Vagina (tissue), 2 donors: ENCODE measurements at regions not wholly inside any gene's neighbourhood (a gene's known extent, or its start where the extent isn't known, plus 50 kb on each side); places are given as distances from the start of the nearest gene placed in this dataset.

ENCODE experiments used
- CTCF ChIP-seq, 3 experiments: fragments of 450-650 bp in 2 of 3; fragments of 200-600 bp in 1 of 3; sonication (generic) in 1 of 3; IDR thresholded peaks; one replicate each; pipeline ENCODE4 v1.5.1; 2017 to 2019; ENCODE audit warnings: antibody characterized with exemption in 3 of 3, mild to moderate bottlenecking in 2 of 3, moderate library complexity in 2 of 3
- POLR2A ChIP-seq, 2 donors: fragments of 450-650 bp; IDR thresholded peaks; one replicate each; pipeline ENCODE4 v1.6.1; 2017; ENCODE audit warnings: antibody characterized with exemption in 2 of 2, mild to moderate bottlenecking in 2 of 2, moderate library complexity in 2 of 2
- POLR2AphosphoS5 ChIP-seq, 2 donors: sonication (generic); formaldehyde crosslinking; IDR thresholded peaks; one replicate each; pipeline ENCODE4 v1.9.0; 2017; ENCODE audit warnings: antibody characterized with exemption in 2 of 2, mild to moderate bottlenecking in 2 of 2, low read depth in 1 of 2; ENCODE audit not compliant: insufficient read depth in 1 of 2

- TF ChIP-seq POLR2A (IDR thresholded peaks at IDR 0.05) (no peak), CTCF (IDR thresholded peaks at IDR 0.05) (no peak), POLR2AphosphoS5 (IDR thresholded peaks at IDR 0.05; ENCODE audit: insufficient read depth in 1 of 2, low read depth in 1 of 2) (peak in 1 of 2 donors; percentile 79)
Measured at GRCh38 chr4:128653527-128654444, 155.7 kb upstream of the JADE1 start.
